ENCODE measurements at regions not wholly inside any gene's neighbourhood (a gene's known extent, or its start where the extent isn't known, plus 50 kb on each side); places are given as distances from the start of the nearest gene placed in this dataset.

DNA sequence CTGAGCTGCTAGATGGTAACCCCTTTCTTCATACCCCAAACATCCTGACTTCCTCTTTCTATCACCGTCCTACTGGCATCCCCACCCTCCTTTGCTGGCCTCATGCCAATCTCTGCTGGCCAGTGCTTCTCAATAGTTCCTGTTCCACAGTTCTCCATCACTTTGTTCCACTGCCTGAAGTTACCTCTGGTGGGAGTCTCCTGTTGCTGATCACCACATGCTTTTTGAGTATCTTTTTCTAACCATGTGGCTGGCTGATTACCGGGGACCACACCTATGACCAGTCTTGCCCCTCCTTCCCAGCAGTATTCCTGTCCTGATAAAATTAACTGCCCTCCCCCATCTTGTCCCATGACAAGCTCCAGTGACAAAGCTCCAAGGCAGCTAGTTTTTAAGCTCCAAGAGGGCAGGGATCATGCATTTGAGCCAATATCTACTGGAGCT is 380.4 kb upstream of the CCL2 start:
- TF ChIP-seq CTCF (IDR thresholded peaks at IDR 0.05) = no peak
- TF ChIP-seq POLR2A (IDR thresholded peaks at IDR 0.05) = no peak
- TF ChIP-seq POLR2AphosphoS5 (IDR thresholded peaks at IDR 0.05) = no peak
- no peak for TF ChIP-seq EP300 (IDR thresholded peaks at IDR 0.05)

Data from gastroesophageal sphincter (tissue), 3 donors.